ENCODE measurements at regions not wholly inside any gene's neighbourhood (a gene's known extent, or its start where the extent isn't known, plus 50 kb on each side); places are given as distances from the start of the nearest gene placed in this dataset.

DNA sequence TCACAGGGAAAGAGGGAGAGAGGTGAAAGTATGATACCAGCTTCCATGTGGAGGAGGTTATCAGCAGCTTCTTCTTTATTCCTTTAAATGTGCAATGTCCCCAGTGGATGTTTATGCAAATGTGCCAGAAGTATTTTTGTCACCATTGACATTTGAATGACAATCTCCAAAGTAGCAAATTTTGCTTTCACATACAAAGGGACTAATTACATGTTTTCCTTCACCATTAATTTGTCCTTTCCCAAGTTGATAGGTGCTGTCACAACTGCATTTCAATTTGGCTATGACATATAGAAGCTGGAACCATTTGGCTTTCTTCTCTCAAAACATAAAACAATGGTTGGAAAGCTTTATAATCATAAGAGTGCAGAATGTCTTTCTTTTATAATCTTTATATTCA lies 469.0 kb upstream of the NWD2 start:
- no peaks in the 10 kb centered on the region for H3K79me2 ChIP-seq (ENCODE audit: insufficient read depth, low read length)
- H3K36me3 ChIP-seq (replicated peaks in 1 of 2; ENCODE audit: control insufficient read depth in 1 of 2, insufficient read depth in 2 of 2, low read length in 2 of 2), result no peaks in the 10 kb centered on the region
- H3K9ac ChIP-seq (ENCODE audit: insufficient read depth, low read length, poor library complexity, severe bottlenecking), result no peak overlapping the region
- Mint-ChIP-seq H3K27me3 (ENCODE audit: low read depth in 3 of 3) (peaks cover 0 to 3% (median 0%) of the 10 kb centered on the region in 3 donors), H3K4me3 (no peak overlapping the region), H3K36me3 (no peaks in the 10 kb centered on the region), H3K27ac (no peak overlapping the region), H3K4me1 (no peaks in the 10 kb centered on the region), H3K9me3 (peaks cover 0 to 9% (median 0%) of the 10 kb centered on the region in 7 donors)
- intact Hi-C loops (cut with micrococcal nuclease), result no loop called here
- no peak overlapping the region for H3K4me2 ChIP-seq (replicated peaks; ENCODE audit: extremely low read depth, low read length, poor library complexity, severe bottlenecking)
- H3K4me1 ChIP-seq (ENCODE audit: control insufficient read depth in 1 of 2, insufficient read depth in 2 of 2, low read length in 2 of 2), result no peaks in the 10 kb centered on the region
- TF ChIP-seq, protein P1, sequence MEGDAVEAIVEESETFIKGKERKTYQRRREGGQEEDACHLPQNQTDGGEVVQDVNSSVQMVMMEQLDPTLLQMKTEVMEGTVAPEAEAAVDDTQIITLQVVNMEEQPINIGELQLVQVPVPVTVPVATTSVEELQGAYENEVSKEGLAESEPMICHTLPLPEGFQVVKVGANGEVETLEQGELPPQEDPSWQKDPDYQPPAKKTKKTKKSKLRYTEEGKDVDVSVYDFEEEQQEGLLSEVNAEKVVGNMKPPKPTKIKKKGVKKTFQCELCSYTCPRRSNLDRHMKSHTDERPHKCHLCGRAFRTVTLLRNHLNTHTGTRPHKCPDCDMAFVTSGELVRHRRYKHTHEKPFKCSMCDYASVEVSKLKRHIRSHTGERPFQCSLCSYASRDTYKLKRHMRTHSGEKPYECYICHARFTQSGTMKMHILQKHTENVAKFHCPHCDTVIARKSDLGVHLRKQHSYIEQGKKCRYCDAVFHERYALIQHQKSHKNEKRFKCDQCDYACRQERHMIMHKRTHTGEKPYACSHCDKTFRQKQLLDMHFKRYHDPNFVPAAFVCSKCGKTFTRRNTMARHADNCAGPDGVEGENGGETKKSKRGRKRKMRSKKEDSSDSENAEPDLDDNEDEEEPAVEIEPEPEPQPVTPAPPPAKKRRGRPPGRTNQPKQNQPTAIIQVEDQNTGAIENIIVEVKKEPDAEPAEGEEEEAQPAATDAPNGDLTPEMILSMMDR (IDR thresholded peaks at IDR 0.05), result no peak
- no peak overlapping the region for H3K27ac ChIP-seq (ENCODE audit: low read depth in 1 of 2, low read length in 2 of 2)
- H3K9me3 ChIP-seq (replicated peaks in 1 of 2; ENCODE audit: control insufficient read depth in 1 of 2, insufficient read depth in 1 of 2, low read length in 2 of 2), result no peaks in the 10 kb centered on the region
- DNase-seq, result no peak
- H4K20me1 ChIP-seq (ENCODE audit: insufficient read depth, low read length), result no peaks in the 10 kb centered on the region
- no peak overlapping the region for H3K4me3 ChIP-seq (replicated peaks in 1 of 3; ENCODE audit: low read depth in 2 of 3, low read length in 3 of 3)
- H2AFZ ChIP-seq (ENCODE audit: insufficient read depth, low read depth, low read length, poor library complexity, severe bottlenecking), result no peak overlapping the region
- no peaks in the 10 kb centered on the region for H3K27me3 ChIP-seq (ENCODE audit: control insufficient read depth in 2 of 2, insufficient read depth in 2 of 2, low read length in 2 of 2)

DNA sequence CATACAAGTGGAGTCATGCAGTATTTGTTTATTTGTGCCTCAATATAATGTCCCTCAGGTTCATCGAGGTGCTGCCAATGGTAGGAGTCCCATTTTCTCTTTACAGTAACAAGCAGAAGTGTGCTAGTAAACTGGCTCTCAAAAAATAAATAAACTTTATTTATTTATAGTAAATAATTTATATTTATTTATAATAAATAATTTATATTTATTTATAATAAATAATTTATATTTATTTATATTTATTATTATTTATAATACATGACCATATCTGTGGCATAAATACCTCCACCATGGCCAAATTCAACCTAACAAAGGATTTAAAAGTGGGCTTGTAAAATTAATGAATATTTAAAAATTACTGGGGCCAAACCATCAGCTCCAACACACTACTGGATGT lies 464.9 kb upstream of the NWD2 start:
- Histone ChIP-seq H3K27me3 (ENCODE audit: control insufficient read depth in 2 of 2, insufficient read depth in 2 of 2, low read length in 2 of 2) (no peaks in the 10 kb centered on the region), H3K4me3 (replicated peaks in 1 of 3; ENCODE audit: low read depth in 2 of 3, low read length in 3 of 3) (no peak overlapping the region), H3K27ac (ENCODE audit: low read depth in 1 of 2, low read length in 2 of 2) (no peak overlapping the region), H3K9ac (ENCODE audit: insufficient read depth, low read length, poor library complexity, severe bottlenecking) (no peak overlapping the region), H2AFZ (ENCODE audit: insufficient read depth, low read depth, low read length, poor library complexity, severe bottlenecking) (no peak overlapping the region), H3K36me3 (replicated peaks in 1 of 2; ENCODE audit: control insufficient read depth in 1 of 2, insufficient read depth in 2 of 2, low read length in 2 of 2) (no peaks in the 10 kb centered on the region), H3K79me2 (ENCODE audit: insufficient read depth, low read length) (no peaks in the 10 kb centered on the region), H4K20me1 (ENCODE audit: insufficient read depth, low read length) (no peaks in the 10 kb centered on the region), H3K4me2 (replicated peaks; ENCODE audit: extremely low read depth, low read length, poor library complexity, severe bottlenecking) (no peak overlapping the region), H3K9me3 (replicated peaks in 1 of 2; ENCODE audit: control insufficient read depth in 1 of 2, insufficient read depth in 1 of 2, low read length in 2 of 2) (no peaks in the 10 kb centered on the region), H3K4me1 (ENCODE audit: control insufficient read depth in 1 of 2, insufficient read depth in 2 of 2, low read length in 2 of 2) (no peaks in the 10 kb centered on the region)
- Mint-ChIP-seq H3K4me1 (no peaks in the 10 kb centered on the region), H3K9me3 (peaks cover 0 to 4% (median 0%) of the 10 kb centered on the region in 7 donors), H3K4me3 (no peak overlapping the region), H3K36me3 (no peaks in the 10 kb centered on the region), H3K27ac (no peak overlapping the region), H3K27me3 (ENCODE audit: low read depth in 3 of 3) (peaks cover 0 to 6% (median 0%) of the 10 kb centered on the region in 3 donors)
- intact Hi-C loops (cut with micrococcal nuclease), result no loop called here
- no peak for DNase-seq
- TF ChIP-seq, protein P1 (IDR thresholded peaks at IDR 0.05), result no peak
- WGBS (ENCODE audit: insufficient coverage), result no CpG with 5 or more reads among the region's 1 CpG
